ENCODE measurements at regions not wholly inside any gene's neighbourhood (a gene's known extent, or its start where the extent isn't known, plus 50 kb on each side); places are given as distances from the start of the nearest gene placed in this dataset.

GRCh38 chr14:76933515-76933914, 95.0 kb downstream of the IRF2BPL start:
- no peak overlapping the region for H3K27ac ChIP-seq (ENCODE audit: insufficient read depth, low read length)
- no peak overlapping the region for H2AFZ ChIP-seq (ENCODE audit: low read length)
- H3K27me3 ChIP-seq (ENCODE audit: control insufficient read depth, insufficient read depth, low read length): no peaks in the 10 kb centered on the region
- no peaks in the 10 kb centered on the region for H4K20me1 ChIP-seq (ENCODE audit: control insufficient read depth, extremely low read depth, insufficient read depth, low read length)
- TF ChIP-seq EZH2 (IDR thresholded peaks at IDR 0.05; ENCODE audit: low read length, missing control alignments) (no peak), CTCF (conservative IDR thresholded peaks at IDR 0.05 in 1 of 2, IDR thresholded peaks at IDR 0.05 in 1 of 2; ENCODE audit: low read depth in 1 of 2, low read length in 2 of 2) (no peak)
- DNase-seq (ENCODE audit: low read depth in 2 of 2): no peak
- H3K9ac ChIP-seq (ENCODE audit: insufficient read depth, low read length): no peak overlapping the region
- peaks cover 17% of the 10 kb centered on the region for H3K4me1 ChIP-seq (ENCODE audit: control insufficient read depth, extremely low read depth, insufficient read depth, low read length)
- H3K79me2 ChIP-seq (ENCODE audit: control insufficient read depth, insufficient read depth, low read length): no peaks in the 10 kb centered on the region
- no peaks in the 10 kb centered on the region for H3K9me3 ChIP-seq (ENCODE audit: control insufficient read depth, insufficient read depth, low read depth, low read length)
- H3K36me3 ChIP-seq (ENCODE audit: control insufficient read depth, insufficient read depth, low read length): no peaks in the 10 kb centered on the region
- no peak overlapping the region for H3K4me2 ChIP-seq (ENCODE audit: extremely low read depth, insufficient read depth, low read length)
- no peak overlapping the region for H3K4me3 ChIP-seq (replicated peaks in 1 of 4; ENCODE audit: control extremely low read depth in 1 of 4, insufficient read depth in 1 of 4, low read depth in 3 of 4, low read length in 4 of 4)

- H3K4me1 ChIP-seq (ENCODE audit: control insufficient read depth, extremely low read depth, insufficient read depth, low read length): peaks cover 7% of the 10 kb centered on the region
- TF ChIP-seq CTCF (conservative IDR thresholded peaks at IDR 0.05 in 1 of 2, IDR thresholded peaks at IDR 0.05 in 1 of 2; ENCODE audit: low read depth in 1 of 2, low read length in 2 of 2): no peak
- no peak for TF ChIP-seq EZH2 (IDR thresholded peaks at IDR 0.05; ENCODE audit: low read length, missing control alignments)
- H3K4me3 ChIP-seq (replicated peaks in 1 of 4; ENCODE audit: control extremely low read depth in 1 of 4, insufficient read depth in 1 of 4, low read depth in 3 of 4, low read length in 4 of 4): no peak overlapping the region
- H3K4me2 ChIP-seq (ENCODE audit: extremely low read depth, insufficient read depth, low read length): no peak overlapping the region
- no peaks in the 10 kb centered on the region for H3K79me2 ChIP-seq (ENCODE audit: control insufficient read depth, insufficient read depth, low read length)
- no peak overlapping the region for H2AFZ ChIP-seq (ENCODE audit: low read length)
- H4K20me1 ChIP-seq (ENCODE audit: control insufficient read depth, extremely low read depth, insufficient read depth, low read length): no peaks in the 10 kb centered on the region
- no peak for DNase-seq (ENCODE audit: low read depth in 2 of 2)
- no peaks in the 10 kb centered on the region for H3K36me3 ChIP-seq (ENCODE audit: control insufficient read depth, insufficient read depth, low read length)
- no peak overlapping the region for H3K9ac ChIP-seq (ENCODE audit: insufficient read depth, low read length)
- no peak overlapping the region for H3K27ac ChIP-seq (ENCODE audit: insufficient read depth, low read length)
- H3K27me3 ChIP-seq (ENCODE audit: control insufficient read depth, insufficient read depth, low read length): no peaks in the 10 kb centered on the region
- no peaks in the 10 kb centered on the region for H3K9me3 ChIP-seq (ENCODE audit: control insufficient read depth, insufficient read depth, low read depth, low read length)
Measured at GRCh38 chr14:76931631-76932402, 96.7 kb downstream of the IRF2BPL start.

GRCh38 chr14:76930549-76930948, 98.0 kb downstream of the IRF2BPL start:
- no peak for TF ChIP-seq CTCF (conservative IDR thresholded peaks at IDR 0.05 in 1 of 2, IDR thresholded peaks at IDR 0.05 in 1 of 2; ENCODE audit: low read depth in 1 of 2, low read length in 2 of 2)
- no peak for TF ChIP-seq EZH2 (IDR thresholded peaks at IDR 0.05; ENCODE audit: low read length, missing control alignments)

More at GRCh38 chr14:76930549-76930948, 98.0 kb downstream of the IRF2BPL start:
- DNase-seq (ENCODE audit: low read depth in 2 of 2): no peak
- Histone ChIP-seq H3K79me2 (ENCODE audit: control insufficient read depth, insufficient read depth, low read length) (no peaks in the 10 kb centered on the region), H3K36me3 (ENCODE audit: control insufficient read depth, insufficient read depth, low read length) (no peaks in the 10 kb centered on the region), H3K9me3 (ENCODE audit: control insufficient read depth, insufficient read depth, low read depth, low read length) (no peaks in the 10 kb centered on the region), H2AFZ (ENCODE audit: low read length) (no peak overlapping the region), H3K9ac (ENCODE audit: insufficient read depth, low read length) (no peak overlapping the region), H3K4me3 (replicated peaks in 1 of 4; ENCODE audit: control extremely low read depth in 1 of 4, insufficient read depth in 1 of 4, low read depth in 3 of 4, low read length in 4 of 4) (no peak overlapping the region), H3K4me2 (ENCODE audit: extremely low read depth, insufficient read depth, low read length) (no peak overlapping the region), H3K27ac (ENCODE audit: insufficient read depth, low read length) (no peak overlapping the region), H4K20me1 (ENCODE audit: control insufficient read depth, extremely low read depth, insufficient read depth, low read length) (no peaks in the 10 kb centered on the region), H3K27me3 (ENCODE audit: control insufficient read depth, insufficient read depth, low read length) (no peaks in the 10 kb centered on the region), H3K4me1 (ENCODE audit: control insufficient read depth, extremely low read depth, insufficient read depth, low read length) (peaks cover 6% of the 10 kb centered on the region)
